Coronary artery (tissue), 2 donors: ENCODE measurements at regions not wholly inside any gene's neighbourhood (a gene's known extent, or its start where the extent isn't known, plus 50 kb on each side); places are given as distances from the start of the nearest gene placed in this dataset.

ENCODE experiments used
- DNase-seq: peaks from one replicate; pipeline ENCODE4 v3.0.0-alpha.2; 2017; ENCODE audit warnings: low spot score
- H3K27ac ChIP-seq, 2 donors: fragments of 200-600 bp; sonication (generic); one replicate each; pipeline ENCODE4 v1.5.1; 2016 to 2019
- H3K4me3 ChIP-seq: fragments of 200-600 bp; sonication (generic); 2 replicates; pipeline ENCODE4 v1.5.1; 2016; ENCODE audit warnings: mild to moderate bottlenecking, moderate library complexity
- CTCF ChIP-seq: fragments of 200-600 bp; sonication (generic); IDR thresholded peaks from one replicate; pipeline ENCODE4 v1.5.1; 2019; ENCODE audit warnings: antibody characterized with exemption

- no peak overlapping the region for H3K27ac ChIP-seq
- no peak for DNase-seq
- H3K4me3 ChIP-seq, result no peak overlapping the region
- no peak for TF ChIP-seq CTCF
Measured at GRCh38 chr6:156699935-156700334, 77.2 kb upstream of the ARID1B start.

GRCh38 chr6:156699017-156699421 lies 78.2 kb upstream of the ARID1B start:
- H3K4me3 ChIP-seq, result no peak overlapping the region
- no peak overlapping the region for H3K27ac ChIP-seq
- no peak for TF ChIP-seq CTCF
- no peak for DNase-seq

GRCh38 chr6:156698239-156699016 lies 78.8 kb upstream of the ARID1B start:
- no peak for TF ChIP-seq CTCF
- no peak for DNase-seq
- no peak overlapping the region for H3K4me3 ChIP-seq
- no peak overlapping the region for H3K27ac ChIP-seq

- DNase-seq, result no peak
- no peak overlapping the region for H3K27ac ChIP-seq
- no peak for TF ChIP-seq CTCF
- no peak overlapping the region for H3K4me3 ChIP-seq
Measured at GRCh38 chr6:156697225-156697830, 79.8 kb upstream of the ARID1B start.

- no peak overlapping the region for H3K4me3 ChIP-seq
- no peak for DNase-seq
- TF ChIP-seq CTCF, result no peak
- H3K27ac ChIP-seq, result no peak overlapping the region
Measured at GRCh38 chr6:156695742-156696141, 81.4 kb upstream of the ARID1B start.

- no peak overlapping the region for H3K27ac ChIP-seq
- DNase-seq, result no peak
- no peak overlapping the region for H3K4me3 ChIP-seq
- no peak for TF ChIP-seq CTCF
Measured at GRCh38 chr6:156694679-156695078, 82.5 kb upstream of the ARID1B start.

GRCh38 chr6:156691018-156691417 lies 86.2 kb upstream of the ARID1B start:
- H3K27ac ChIP-seq, result no peak overlapping the region
- H3K4me3 ChIP-seq, result no peak overlapping the region
- no peak for TF ChIP-seq CTCF
- DNase-seq, result no peak
